ENCODE measurements at regions not wholly inside any gene's neighbourhood (a gene's known extent, or its start where the extent isn't known, plus 50 kb on each side); places are given as distances from the start of the nearest gene placed in this dataset.
"Not testable (repeated sequence)": the region's sequence is repeated elsewhere in the genome, so short reads cannot be mapped to it uniquely, and the experiment has no call there.

DNA sequence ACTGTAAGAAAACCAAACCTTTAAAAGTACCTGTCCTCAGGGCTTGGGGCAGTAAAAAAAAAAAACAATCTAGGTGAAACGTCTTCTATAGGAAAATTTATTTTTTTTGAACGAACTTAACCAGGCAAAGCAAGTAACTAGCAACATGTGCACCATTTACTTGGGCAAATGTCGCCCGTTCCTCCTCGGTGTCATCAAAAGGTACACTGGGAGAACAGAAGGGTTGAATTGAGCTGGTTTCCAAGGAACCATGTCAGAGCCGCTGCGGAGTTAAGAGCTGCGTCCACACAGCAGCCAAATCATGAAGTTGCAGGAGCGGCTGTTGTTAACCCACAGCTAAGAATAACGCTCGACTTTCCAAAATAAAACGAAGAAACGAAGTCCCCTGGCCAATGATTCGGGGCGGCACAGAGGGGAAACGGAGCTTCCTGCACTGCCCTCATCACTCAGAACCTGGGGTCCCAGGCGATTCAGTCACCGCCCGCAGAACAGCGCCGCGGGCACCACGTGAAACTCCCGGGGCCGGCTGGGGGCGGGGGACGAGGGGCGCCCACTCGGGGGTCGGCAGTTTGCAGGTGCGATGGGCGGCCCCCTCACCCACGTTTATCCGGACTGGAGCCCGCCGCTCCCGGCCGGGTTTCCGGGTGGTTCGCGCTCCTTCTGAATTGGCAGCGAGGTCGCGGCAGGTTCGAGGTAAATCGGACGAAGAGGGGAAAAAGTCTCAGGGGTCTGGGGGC lies 53.6 kb upstream of the PLGLB1 start:
- H3K27me3 Mint-ChIP-seq (ENCODE audit: insufficient read depth); H3K4me1 Mint-ChIP-seq (ENCODE audit: low read depth); H3K9me3 Mint-ChIP-seq; intact Hi-C loops (cut with micrococcal nuclease); H3K36me3 Mint-ChIP-seq (ENCODE audit: low read depth): not testable (repeated sequence)
- Mint-ChIP-seq H3K4me3 (peak overlapping the region; percentile 85), H3K27ac (peak overlapping the region; percentile 68)
- DNase-seq (ENCODE audit: low spot score) = peak; percentile 29

DNA sequence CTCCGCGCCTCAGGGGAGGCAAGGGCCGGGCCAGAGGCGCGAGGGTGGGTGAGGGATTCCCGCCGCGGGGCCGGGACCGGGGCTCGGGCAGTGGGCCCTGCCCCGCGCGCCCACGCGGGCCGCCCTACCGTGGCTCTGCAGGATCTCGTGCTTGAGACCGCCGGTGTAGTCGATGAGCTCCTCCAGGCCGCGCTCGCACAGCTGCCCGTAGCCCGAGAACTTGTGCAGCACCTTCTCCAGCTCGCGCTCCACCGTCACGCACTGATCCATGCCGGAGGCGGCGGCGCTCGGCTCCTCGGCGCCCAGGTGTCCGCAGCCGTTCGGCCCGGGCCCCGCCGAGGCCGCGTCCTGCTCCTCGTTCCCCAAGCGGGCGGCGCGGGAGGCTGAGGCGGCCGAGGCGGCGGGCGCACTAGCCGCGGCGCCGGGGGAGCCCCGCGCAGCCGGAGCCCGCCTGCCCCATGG lies 54.2 kb upstream of the PLGLB1 start:
- peak overlapping the region; percentile 67 for H3K27ac Mint-ChIP-seq
- intact Hi-C loops (cut with micrococcal nuclease); H3K36me3 Mint-ChIP-seq (ENCODE audit: low read depth); H3K27me3 Mint-ChIP-seq (ENCODE audit: insufficient read depth); H3K9me3 Mint-ChIP-seq; H3K4me1 Mint-ChIP-seq (ENCODE audit: low read depth): not testable (repeated sequence)
- peak; percentile 38 for DNase-seq (ENCODE audit: low spot score)
- peak overlapping the region; percentile 73 for H3K4me3 Mint-ChIP-seq

DNA sequence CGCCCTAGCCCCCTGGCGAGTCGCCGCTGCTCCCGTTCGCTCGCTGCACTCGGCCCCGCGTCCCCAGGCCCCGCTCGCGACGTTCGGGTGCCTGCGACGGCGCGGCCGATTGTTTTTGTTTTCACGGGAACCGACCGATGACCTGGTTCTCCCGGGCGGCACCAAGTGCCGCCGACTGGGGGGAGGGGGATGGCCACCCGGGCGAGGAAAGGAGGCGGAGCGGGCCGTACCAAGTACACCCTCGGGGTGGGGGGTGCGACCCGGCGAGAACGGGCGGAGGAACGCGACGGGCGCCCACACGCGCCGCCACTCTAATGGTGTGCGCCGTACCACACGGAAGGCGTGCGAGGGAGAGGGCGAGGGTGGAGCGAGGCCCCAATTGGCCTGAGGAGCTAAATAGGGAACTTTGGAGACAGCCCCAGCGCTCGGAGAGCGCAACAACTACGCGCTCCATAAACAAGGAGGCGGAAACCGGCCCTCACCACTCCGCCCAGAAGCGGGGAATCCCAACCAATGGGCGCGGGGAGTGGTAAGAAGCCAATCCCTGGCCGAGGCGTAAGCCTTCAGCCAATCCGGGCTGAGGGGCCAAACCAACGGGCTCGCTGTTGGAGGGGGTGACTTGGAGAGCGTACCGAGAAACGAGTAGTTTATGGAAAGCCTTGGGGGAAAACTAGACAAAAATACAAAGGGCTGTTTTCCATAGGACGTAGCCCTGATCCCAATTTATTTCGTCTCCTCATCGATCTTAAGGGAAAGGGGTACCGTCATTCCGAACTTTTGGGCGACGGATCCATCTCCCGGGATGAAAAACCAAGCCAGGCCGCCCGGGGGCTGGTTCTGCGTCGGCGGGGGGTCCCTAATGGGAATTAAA lies 54.8 kb upstream of the PLGLB1 start:
- H3K4me1 Mint-ChIP-seq (ENCODE audit: low read depth); H3K36me3 Mint-ChIP-seq (ENCODE audit: low read depth); H3K9me3 Mint-ChIP-seq; intact Hi-C loops (cut with micrococcal nuclease); H3K27me3 Mint-ChIP-seq (ENCODE audit: insufficient read depth): not testable (repeated sequence)
- Mint-ChIP-seq H3K27ac (peak overlapping the region; percentile 97), H3K4me3 (peak overlapping the region; percentile 93)
- peak; percentile 88 for DNase-seq (ENCODE audit: low spot score)

DNA sequence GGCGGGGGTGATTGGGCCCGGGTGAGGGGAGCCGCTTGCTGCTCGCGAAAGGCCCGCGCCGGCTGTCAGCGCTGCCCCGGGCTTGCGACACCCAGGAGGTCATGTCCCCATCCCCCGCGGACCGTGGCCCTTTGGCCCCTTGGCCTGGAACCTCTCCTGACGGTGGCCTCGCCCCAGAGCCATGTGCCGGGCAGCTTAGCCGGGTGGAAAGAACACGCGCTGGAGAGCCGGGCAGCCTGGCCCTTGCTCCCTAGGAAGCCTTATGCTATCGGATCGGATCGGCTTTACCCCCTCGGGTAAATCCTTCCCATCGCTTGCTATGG lies 55.4 kb upstream of the PLGLB1 start:
- DNase-seq (ENCODE audit: low spot score); H3K36me3 Mint-ChIP-seq (ENCODE audit: low read depth); intact Hi-C loops (cut with micrococcal nuclease); H3K9me3 Mint-ChIP-seq; H3K27me3 Mint-ChIP-seq (ENCODE audit: insufficient read depth); H3K4me1 Mint-ChIP-seq (ENCODE audit: low read depth): not testable (repeated sequence)
- Mint-ChIP-seq H3K4me3 (peak overlapping the region; percentile 93), H3K27ac (peak overlapping the region; percentile 97)

DNA sequence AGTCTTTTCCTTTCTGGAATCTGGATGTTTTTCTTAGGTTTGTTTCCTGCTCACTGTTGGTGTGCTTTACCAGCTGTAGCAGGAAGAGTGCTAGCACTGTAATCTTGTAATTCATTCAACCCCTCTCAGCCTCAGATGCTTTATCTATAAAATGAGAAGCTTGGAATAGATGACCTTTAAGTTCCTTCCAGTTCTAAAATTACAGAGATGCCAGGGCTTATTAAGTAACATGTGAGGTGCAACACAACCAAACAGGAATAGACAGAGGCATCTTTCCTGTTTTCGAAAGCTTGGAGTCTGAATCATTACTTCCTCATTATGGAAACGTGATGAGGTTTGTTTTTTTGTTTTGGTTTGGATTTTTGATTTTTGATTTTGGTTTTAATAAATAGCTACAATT lies 60.1 kb upstream of the PLGLB1 start:
- intact Hi-C loops (cut with micrococcal nuclease); H3K27me3 Mint-ChIP-seq (ENCODE audit: insufficient read depth); H3K4me1 Mint-ChIP-seq (ENCODE audit: low read depth); H3K9me3 Mint-ChIP-seq; H3K27ac Mint-ChIP-seq; H3K36me3 Mint-ChIP-seq (ENCODE audit: low read depth); DNase-seq (ENCODE audit: low spot score); H3K4me3 Mint-ChIP-seq: not testable (repeated sequence)

DNA sequence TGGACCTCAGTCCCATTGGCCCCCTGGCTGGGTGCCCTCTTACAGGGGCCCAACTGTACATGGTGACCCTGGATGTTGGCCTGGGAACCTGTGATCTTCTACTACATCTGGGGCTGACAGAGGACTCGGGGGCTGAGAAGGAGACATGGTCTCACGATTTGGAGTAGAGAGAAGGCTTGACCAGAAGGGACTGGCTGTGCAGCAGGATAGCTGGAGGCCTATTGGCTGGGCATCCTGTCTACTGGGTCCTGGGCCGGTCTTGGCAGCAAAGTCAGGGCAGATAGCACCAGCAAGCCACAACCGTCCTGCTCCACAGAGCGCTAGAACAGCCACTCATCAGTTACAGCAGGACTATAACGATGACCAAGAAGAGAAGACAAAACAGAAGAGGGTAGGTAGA lies 66.4 kb upstream of the PLGLB1 start:
- intact Hi-C loops (cut with micrococcal nuclease); H3K27me3 Mint-ChIP-seq (ENCODE audit: insufficient read depth); H3K9me3 Mint-ChIP-seq; H3K4me3 Mint-ChIP-seq; DNase-seq (ENCODE audit: low spot score); H3K4me1 Mint-ChIP-seq (ENCODE audit: low read depth); H3K36me3 Mint-ChIP-seq (ENCODE audit: low read depth); H3K27ac Mint-ChIP-seq: not testable (repeated sequence)

DNA sequence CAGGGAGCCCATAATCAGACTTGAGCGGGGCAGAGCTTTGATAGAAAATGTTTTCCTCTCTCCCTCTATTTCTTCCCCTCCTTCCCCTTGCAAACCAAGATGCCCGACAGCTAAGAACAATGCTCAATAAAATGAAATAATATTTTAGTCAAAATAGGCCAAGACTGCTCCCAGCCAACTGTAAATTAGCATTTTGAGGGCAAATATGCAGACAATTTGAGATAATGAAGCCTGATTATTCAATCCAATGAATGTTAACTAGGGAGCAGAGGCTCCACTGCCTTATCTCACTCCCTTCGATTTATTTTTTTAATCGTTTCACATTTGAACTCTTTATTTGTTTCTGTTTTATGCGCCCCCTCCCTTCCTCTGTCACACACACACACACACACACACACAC lies 67.8 kb upstream of the PLGLB1 start:
- H3K27ac Mint-ChIP-seq; DNase-seq (ENCODE audit: low spot score); H3K9me3 Mint-ChIP-seq; H3K36me3 Mint-ChIP-seq (ENCODE audit: low read depth); H3K27me3 Mint-ChIP-seq (ENCODE audit: insufficient read depth); H3K4me3 Mint-ChIP-seq; intact Hi-C loops (cut with micrococcal nuclease); H3K4me1 Mint-ChIP-seq (ENCODE audit: low read depth): not testable (repeated sequence)

DNA sequence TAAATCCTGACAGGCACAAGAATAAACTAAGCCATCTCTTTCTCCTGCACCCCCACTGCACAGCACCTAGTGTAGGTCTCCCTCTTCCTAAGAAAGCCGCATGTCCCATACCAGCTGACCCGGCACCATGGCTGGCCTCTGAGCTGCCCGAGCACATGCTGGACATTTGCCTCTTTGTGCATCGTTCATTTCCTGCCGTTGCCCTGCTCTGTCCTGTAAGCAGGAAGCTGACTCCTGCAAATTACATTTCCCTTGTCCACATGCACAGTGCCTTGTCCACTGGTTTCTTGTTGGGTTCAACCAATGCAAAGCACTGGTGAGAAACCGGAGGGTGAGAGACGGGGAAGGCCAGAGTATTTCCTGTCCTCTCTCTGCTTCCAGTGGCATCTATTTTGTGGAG lies 71.6 kb upstream of the PLGLB1 start:
- H3K4me1 Mint-ChIP-seq (ENCODE audit: low read depth); H3K27ac Mint-ChIP-seq; intact Hi-C loops (cut with micrococcal nuclease); H3K27me3 Mint-ChIP-seq (ENCODE audit: insufficient read depth); H3K9me3 Mint-ChIP-seq; H3K4me3 Mint-ChIP-seq; DNase-seq (ENCODE audit: low spot score); H3K36me3 Mint-ChIP-seq (ENCODE audit: low read depth): not testable (repeated sequence)

DNA sequence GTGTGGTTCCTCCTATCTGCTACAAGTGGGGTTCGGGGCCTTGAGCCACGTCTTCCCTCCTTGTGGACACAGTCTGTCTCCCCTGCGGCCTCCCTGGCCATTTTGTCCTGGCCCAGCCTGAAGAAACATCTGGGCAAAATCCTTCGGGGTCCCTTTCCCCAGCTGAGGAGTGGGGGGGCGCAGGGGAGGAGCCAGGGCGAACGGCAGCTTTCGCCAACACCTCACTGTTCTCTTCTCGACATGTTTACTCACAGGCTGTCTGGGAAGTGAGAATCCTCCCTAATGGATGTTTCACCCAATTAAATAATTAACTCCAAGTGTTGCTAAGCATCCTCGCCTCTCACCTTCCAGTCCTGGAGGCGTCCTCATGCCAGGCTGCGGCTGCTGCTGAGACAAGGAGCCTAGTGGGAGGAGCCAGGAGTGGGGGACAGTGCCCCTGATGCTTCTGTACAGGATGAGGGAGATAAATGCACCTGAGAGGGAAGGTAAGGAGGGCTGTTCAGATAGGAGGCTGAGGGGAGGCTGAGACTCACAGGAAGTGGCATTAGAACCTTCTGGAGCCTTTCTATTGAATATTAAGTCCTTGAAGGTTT lies 72.4 kb upstream of the PLGLB1 start:
- H3K4me3 Mint-ChIP-seq; H3K27me3 Mint-ChIP-seq (ENCODE audit: insufficient read depth); H3K9me3 Mint-ChIP-seq; H3K36me3 Mint-ChIP-seq (ENCODE audit: low read depth); H3K4me1 Mint-ChIP-seq (ENCODE audit: low read depth); intact Hi-C loops (cut with micrococcal nuclease); H3K27ac Mint-ChIP-seq; DNase-seq (ENCODE audit: low spot score): not testable (repeated sequence)

DNA sequence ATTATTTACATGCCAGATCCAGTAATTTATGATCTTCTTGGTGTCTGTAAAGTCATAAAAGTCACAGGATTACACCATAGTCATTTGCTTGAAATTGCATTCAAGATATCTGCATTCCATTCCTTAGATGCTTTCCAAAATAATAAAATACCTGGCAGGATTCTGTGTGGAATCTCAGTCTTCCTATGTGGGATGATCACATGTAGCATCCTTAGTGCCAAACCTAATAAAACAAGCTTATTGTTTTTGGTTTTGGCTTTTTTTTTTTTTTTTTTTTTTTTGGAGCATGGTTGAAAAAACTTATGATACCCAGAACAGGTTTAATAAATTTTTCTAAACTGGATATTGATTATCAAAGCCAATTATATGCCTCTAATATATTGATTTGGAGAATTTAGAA lies 74.2 kb upstream of the PLGLB1 start:
- H3K36me3 Mint-ChIP-seq (ENCODE audit: low read depth); DNase-seq (ENCODE audit: low spot score); H3K27ac Mint-ChIP-seq; H3K4me3 Mint-ChIP-seq; H3K9me3 Mint-ChIP-seq; H3K4me1 Mint-ChIP-seq (ENCODE audit: low read depth); intact Hi-C loops (cut with micrococcal nuclease); H3K27me3 Mint-ChIP-seq (ENCODE audit: insufficient read depth): not testable (repeated sequence)

DNA sequence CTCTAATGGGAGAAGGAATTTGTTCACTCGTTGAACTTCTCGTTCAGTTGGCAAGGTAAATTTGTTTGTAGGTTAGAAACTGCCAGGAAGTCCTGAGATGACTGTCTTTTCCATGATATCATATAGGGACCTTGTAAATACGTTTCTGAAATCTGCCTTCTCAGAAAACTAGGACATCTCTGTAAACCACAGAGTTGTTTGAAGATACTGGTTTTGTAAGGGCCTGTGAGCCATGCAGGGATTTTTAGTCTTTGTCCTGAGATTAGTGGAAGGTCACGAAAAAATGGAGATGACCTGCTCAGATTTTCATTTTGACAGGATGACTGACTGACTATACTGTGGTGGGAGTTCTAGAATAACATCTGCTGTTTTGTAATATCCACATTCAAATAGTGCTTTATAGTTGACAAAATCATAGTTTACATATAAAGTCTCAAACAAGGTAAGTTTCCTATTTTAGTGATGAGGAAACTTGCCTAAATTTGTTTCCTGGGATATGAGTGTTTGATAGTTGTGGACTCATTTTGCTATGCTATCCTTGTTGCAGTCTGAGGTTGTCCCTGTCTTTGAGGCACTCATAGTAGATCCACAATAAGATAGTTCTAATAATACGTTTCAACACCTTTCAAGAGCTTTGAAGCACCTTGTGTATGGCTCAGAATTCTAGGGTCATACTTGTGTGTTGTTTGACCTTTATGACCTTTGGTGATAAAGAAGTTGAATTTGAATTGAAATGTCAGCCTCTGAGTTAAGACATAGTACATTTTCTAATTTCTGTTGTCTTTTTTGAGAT lies 107.3 kb upstream of the PLGLB1 start:
- Mint-ChIP-seq H3K4me3 (peak overlapping the region; percentile 72), H3K27ac (peak overlapping the region; percentile 99)
- H3K4me1 Mint-ChIP-seq (ENCODE audit: low read depth); H3K27me3 Mint-ChIP-seq (ENCODE audit: insufficient read depth); intact Hi-C loops (cut with micrococcal nuclease); H3K36me3 Mint-ChIP-seq (ENCODE audit: low read depth); H3K9me3 Mint-ChIP-seq: not testable (repeated sequence)
- peak; percentile 33 for DNase-seq (ENCODE audit: low spot score)

DNA sequence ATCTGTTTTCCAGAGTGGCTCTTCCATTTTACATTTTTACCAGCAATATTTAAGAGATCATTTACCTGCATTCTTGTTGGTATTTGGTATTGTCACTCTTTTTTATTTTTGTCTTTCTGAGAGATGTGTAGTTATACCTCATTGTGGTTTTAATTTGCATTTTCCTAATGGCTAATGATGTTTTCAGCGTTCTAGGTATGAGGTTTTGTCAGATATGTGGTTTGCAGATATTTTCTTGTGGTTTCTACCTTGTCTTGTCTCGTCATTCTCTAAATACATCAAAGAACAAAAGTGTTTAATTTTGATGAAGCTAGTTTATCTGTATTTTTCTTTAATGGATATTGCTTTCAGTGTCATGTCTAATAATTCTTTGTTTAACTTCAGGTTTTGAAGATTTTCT lies 110.9 kb upstream of the PLGLB1 start:
- H3K36me3 Mint-ChIP-seq (ENCODE audit: low read depth); H3K4me1 Mint-ChIP-seq (ENCODE audit: low read depth): not testable (repeated sequence)

More for the DNA sequence above, 110.9 kb upstream of the PLGLB1 start:
- intact Hi-C loops (cut with micrococcal nuclease); H3K27me3 Mint-ChIP-seq (ENCODE audit: insufficient read depth); DNase-seq (ENCODE audit: low spot score); H3K4me3 Mint-ChIP-seq; H3K27ac Mint-ChIP-seq; H3K9me3 Mint-ChIP-seq: not testable (repeated sequence)

Data from activated T-helper 1 cell treated with anti-CD3 and anti-CD28 coated beads, Interleukin-12 subunit alpha, Interleukin-12 subunit beta, Interleukin-2, Interleukin-4 antibody, amounts not matched to agents 30 ng/mL and 10 ng/mL and 1 ng/mL, durations not matched to agents 14 hours and 24 hours and 36 hours (primary cell).